GM12891 (cell line): ENCODE measurements at regions not wholly inside any gene's neighbourhood (a gene's known extent, or its start where the extent isn't known, plus 50 kb on each side); places are given as distances from the start of the nearest gene placed in this dataset.

Experiments
- POLR2A ChIP-seq: IDR thresholded peaks from 2 replicates; pipeline ENCODE4 v1.6.1; 2011; ENCODE audit warnings: low read depth, low read length, control low read depth
- POLR2AphosphoS5 ChIP-seq: IDR thresholded peaks from 2 replicates; pipeline ENCODE4 v1.6.1; 2011; ENCODE audit warnings: low read depth, low read length, control low read depth
- POU2F2 ChIP-seq: IDR thresholded peaks from 2 replicates; pipeline ENCODE4 v1.6.1; 2011; ENCODE audit warnings: low read depth, mild to moderate bottlenecking, control low read depth, low read length, moderate library complexity
- SPI1 ChIP-seq: IDR thresholded peaks from 2 replicates; pipeline ENCODE4 v1.6.1; 2011; ENCODE audit warnings: low read depth, low read length, control low read depth
- TAF1 ChIP-seq: IDR thresholded peaks from 2 replicates; pipeline ENCODE4 v1.6.1; 2011; ENCODE audit warnings: low read depth, low read length, control low read depth

DNA sequence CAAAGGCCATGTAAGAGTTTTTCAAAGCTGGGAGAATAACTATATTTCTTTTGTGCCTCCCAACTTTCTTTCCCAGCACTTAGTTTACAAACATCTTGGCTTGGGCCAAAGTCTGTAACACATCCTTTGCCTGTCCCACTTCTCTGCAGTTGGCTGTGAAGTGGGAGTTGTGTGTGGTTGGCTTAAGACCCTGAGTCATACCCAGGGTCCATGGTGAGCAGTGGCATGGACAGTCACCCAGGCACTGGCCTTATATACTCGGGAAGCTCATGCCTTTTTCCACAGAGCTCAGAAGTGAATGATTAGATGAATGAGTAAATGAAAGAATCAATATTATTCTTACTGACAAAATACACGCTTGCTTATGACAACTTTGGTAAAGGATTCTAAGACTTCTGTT is 231.4 kb downstream of the BLID start:
- TF ChIP-seq POLR2A (no peak), SPI1 (no peak), POLR2AphosphoS5 (no peak), POU2F2 (no peak), TAF1 (no peak)
